K562 (cell line): ENCODE measurements at regions not wholly inside any gene's neighbourhood (a gene's known extent, or its start where the extent isn't known, plus 50 kb on each side); places are given as distances from the start of the nearest gene placed in this dataset.

Experiments
- CBFA2T3 ChIP-seq: fragments of 450-650 bp; IDR thresholded peaks from 2 replicates; pipeline ENCODE4 v1.6.1; 2017
- CEBPB ChIP-seq: fragments of 450-650 bp; IDR thresholded peaks from 2 replicates; pipeline ENCODE4 v1.6.1; 2016; ENCODE audit warnings: missing genetic modification characterization, missing compliant biosample characterization
- CTCF ChIP-seq, 3 experiments: IDR thresholded peaks in 2 of 3; conservative IDR thresholded peaks in 1 of 3; 2 replicates each; pipeline ENCODE4 v1.5.1; 2011 to 2012; ENCODE audit warnings: low read length in 3 of 3, mild to moderate bottlenecking in 3 of 3, control low read depth in 2 of 3, improper control_type of control experiment in 1 of 3, inconsistent platforms in 1 of 3, low read depth in 1 of 3, mixed read lengths in 1 of 3, moderate library complexity in 1 of 3; ENCODE audit not compliant: insufficient read depth in 2 of 3
- EP300 ChIP-seq: IDR thresholded peaks from 2 replicates; pipeline ENCODE4 v1.6.1; 2012; ENCODE audit warnings: low read length, improper control_type of control experiment
- FOXK2 ChIP-seq, 2 experiments: fragments of 450-650 bp; IDR thresholded peaks in 1 of 2; conservative IDR thresholded peaks in 1 of 2; 2 replicates each; pipeline ENCODE4 v1.6.1; 2016; ENCODE audit warnings: low read depth in 2 of 2, mild to moderate bottlenecking in 1 of 2
- NR3C1 ChIP-seq: sonication (generic); formaldehyde crosslinking; IDR thresholded peaks from 2 replicates; pipeline ENCODE4 v1.8.1; 2022; ENCODE audit warnings: missing genetic modification reagents
- PHF8 ChIP-seq: fragments of 200-600 bp; sonication (generic); IDR thresholded peaks from 2 replicates; pipeline ENCODE4 v1.6.1; 2012; ENCODE audit warnings: mixed run types, mild to moderate bottlenecking, inconsistent platforms, low read length, moderate library complexity, borderline replicate concordance
- SMAD1 ChIP-seq: fragments of 150-350 bp; IDR thresholded peaks from 2 replicates; pipeline ENCODE4 v1.6.1; 2014; ENCODE audit warnings: low read length, low read depth; ENCODE audit not compliant: partially characterized antibody
- ZNF780A ChIP-seq: fragments of 250-450 bp; sonication (Bioruptor Pico); IDR thresholded peaks from 2 replicates; pipeline ENCODE4 v1.5.0; 2021; ENCODE audit warnings: mild to moderate bottlenecking
- TF ChIP-seq, protein P1 (sequence below): fragments of 450-650 bp; IDR thresholded peaks from 2 replicates; pipeline ENCODE4 v1.6.1; 2017; ENCODE audit warnings: antibody characterized with exemption, mild to moderate bottlenecking

- TF ChIP-seq PHF8, result no peak
- TF ChIP-seq CEBPB (tag), result no peak
- no peak for TF ChIP-seq CBFA2T3
- no peak for TF ChIP-seq NR3C1
- TF ChIP-seq, protein P1, sequence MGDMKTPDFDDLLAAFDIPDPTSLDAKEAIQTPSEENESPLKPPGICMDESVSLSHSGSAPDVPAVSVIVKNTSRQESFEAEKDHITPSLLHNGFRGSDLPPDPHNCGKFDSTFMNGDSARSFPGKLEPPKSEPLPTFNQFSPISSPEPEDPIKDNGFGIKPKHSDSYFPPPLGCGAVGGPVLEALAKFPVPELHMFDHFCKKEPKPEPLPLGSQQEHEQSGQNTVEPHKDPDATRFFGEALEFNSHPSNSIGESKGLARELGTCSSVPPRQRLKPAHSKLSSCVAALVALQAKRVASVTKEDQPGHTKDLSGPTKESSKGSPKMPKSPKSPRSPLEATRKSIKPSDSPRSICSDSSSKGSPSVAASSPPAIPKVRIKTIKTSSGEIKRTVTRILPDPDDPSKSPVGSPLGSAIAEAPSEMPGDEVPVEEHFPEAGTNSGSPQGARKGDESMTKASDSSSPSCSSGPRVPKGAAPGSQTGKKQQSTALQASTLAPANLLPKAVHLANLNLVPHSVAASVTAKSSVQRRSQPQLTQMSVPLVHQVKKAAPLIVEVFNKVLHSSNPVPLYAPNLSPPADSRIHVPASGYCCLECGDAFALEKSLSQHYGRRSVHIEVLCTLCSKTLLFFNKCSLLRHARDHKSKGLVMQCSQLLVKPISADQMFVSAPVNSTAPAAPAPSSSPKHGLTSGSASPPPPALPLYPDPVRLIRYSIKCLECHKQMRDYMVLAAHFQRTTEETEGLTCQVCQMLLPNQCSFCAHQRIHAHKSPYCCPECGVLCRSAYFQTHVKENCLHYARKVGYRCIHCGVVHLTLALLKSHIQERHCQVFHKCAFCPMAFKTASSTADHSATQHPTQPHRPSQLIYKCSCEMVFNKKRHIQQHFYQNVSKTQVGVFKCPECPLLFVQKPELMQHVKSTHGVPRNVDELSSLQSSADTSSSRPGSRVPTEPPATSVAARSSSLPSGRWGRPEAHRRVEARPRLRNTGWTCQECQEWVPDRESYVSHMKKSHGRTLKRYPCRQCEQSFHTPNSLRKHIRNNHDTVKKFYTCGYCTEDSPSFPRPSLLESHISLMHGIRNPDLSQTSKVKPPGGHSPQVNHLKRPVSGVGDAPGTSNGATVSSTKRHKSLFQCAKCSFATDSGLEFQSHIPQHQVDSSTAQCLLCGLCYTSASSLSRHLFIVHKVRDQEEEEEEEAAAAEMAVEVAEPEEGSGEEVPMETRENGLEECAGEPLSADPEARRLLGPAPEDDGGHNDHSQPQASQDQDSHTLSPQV, result no peak
- no peak for TF ChIP-seq EP300
- no peak for TF ChIP-seq ZNF780A (CRISPR knock-in tag)
- no peak for TF ChIP-seq CTCF (IDR thresholded peaks at IDR 0.05 in 2 of 3, conservative IDR thresholded peaks at IDR 0.05 in 1 of 3; ENCODE audit: insufficient read depth in 2 of 3, low read depth in 1 of 3, low read length in 3 of 3)
- TF ChIP-seq SMAD1, result no peak
- no peak for TF ChIP-seq FOXK2 (conservative IDR thresholded peaks at IDR 0.05 in 1 of 2, IDR thresholded peaks at IDR 0.05 in 1 of 2; ENCODE audit: low read depth in 2 of 2)
Measured at GRCh38 chr10:47176903-47177868, 122.8 kb upstream of the GDF10 start.
